ENCODE measurements at regions not wholly inside any gene's neighbourhood (a gene's known extent, or its start where the extent isn't known, plus 50 kb on each side); places are given as distances from the start of the nearest gene placed in this dataset.

GRCh38 chr15:35198197-35198596 is 113.1 kb upstream of the NANOGP8 start (continued):
- TF ChIP-seq GMEB1 (CRISPR knock-in tag; IDR thresholded peaks at IDR 0.05) (no peak), ARID2 (IDR thresholded peaks at IDR 0.05) (no peak), RAD21 (CRISPR knock-in tag; conservative IDR thresholded peaks at IDR 0.05 in 1 of 2, IDR thresholded peaks at IDR 0.05 in 1 of 2) (no peak), MLLT1 (IDR thresholded peaks at IDR 0.05) (no peak), MCM3 (IDR thresholded peaks at IDR 0.05) (no peak), ZBTB43 (CRISPR knock-in tag; IDR thresholded peaks at IDR 0.05) (no peak), PTRF (tag; IDR thresholded peaks at IDR 0.05) (no peak), DLX4 (CRISPR knock-in tag; IDR thresholded peaks at IDR 0.05) (no peak), PCBP1 (IDR thresholded peaks at IDR 0.05; ENCODE audit: low read depth, low read length, poor library complexity, severe bottlenecking) (no peak)
